ENCODE measurements at regions not wholly inside any gene's neighbourhood (a gene's known extent, or its start where the extent isn't known, plus 50 kb on each side); places are given as distances from the start of the nearest gene placed in this dataset.

GRCh38 chr22:49232319-49233067, 595.2 kb downstream of the BRD1 start:
- no peaks in the 10 kb centered on the region for H4K20me1 ChIP-seq (ENCODE audit: control insufficient read depth, insufficient read depth, low read depth, low read length)
- H3K27me3 ChIP-seq (ENCODE audit: control insufficient read depth, low read length), result no peaks in the 10 kb centered on the region
- H3K9me3 ChIP-seq (ENCODE audit: control insufficient read depth, insufficient read depth, low read length), result no peaks in the 10 kb centered on the region
- no peak overlapping the region for H3K4me2 ChIP-seq (ENCODE audit: low read length)
- H3K27ac ChIP-seq (ENCODE audit: low read depth, low read length), result no peak overlapping the region
- H3F3A ChIP-seq (ENCODE audit: control insufficient read depth, insufficient read depth), result no peaks in the 10 kb centered on the region
- TF ChIP-seq EZH2phosphoT487 (IDR thresholded peaks at IDR 0.05; ENCODE audit: borderline replicate concordance, low read length), result no peak
- H3K36me3 ChIP-seq (ENCODE audit: control insufficient read depth, low read length), result no peaks in the 10 kb centered on the region
- no peaks in the 10 kb centered on the region for H3K4me1 ChIP-seq (ENCODE audit: control insufficient read depth, low read length)
- H3K9me2 ChIP-seq (replicated peaks; ENCODE audit: control insufficient read depth, low read length), result no peaks in the 10 kb centered on the region
- no peaks in the 10 kb centered on the region for H3K79me2 ChIP-seq (ENCODE audit: control insufficient read depth, low read length)
- H3K4me3 ChIP-seq (ENCODE audit: low read length), result no peak overlapping the region

- H3K27me3 ChIP-seq (ENCODE audit: control insufficient read depth, low read length), result no peaks in the 10 kb centered on the region
- no peaks in the 10 kb centered on the region for H4K20me1 ChIP-seq (ENCODE audit: control insufficient read depth, insufficient read depth, low read depth, low read length)
- no peak overlapping the region for H3K4me2 ChIP-seq (ENCODE audit: low read length)
- H3K9me3 ChIP-seq (ENCODE audit: control insufficient read depth, insufficient read depth, low read length), result no peaks in the 10 kb centered on the region
- no peaks in the 10 kb centered on the region for H3F3A ChIP-seq (ENCODE audit: control insufficient read depth, insufficient read depth)
- no peaks in the 10 kb centered on the region for H3K9me2 ChIP-seq (replicated peaks; ENCODE audit: control insufficient read depth, low read length)
- H3K4me3 ChIP-seq (ENCODE audit: low read length), result no peak overlapping the region
- no peaks in the 10 kb centered on the region for H3K4me1 ChIP-seq (ENCODE audit: control insufficient read depth, low read length)
- H3K27ac ChIP-seq (ENCODE audit: low read depth, low read length), result no peak overlapping the region
- no peak for TF ChIP-seq CTCF (IDR thresholded peaks at IDR 0.05; ENCODE audit: low read depth, low read length, poor library complexity, severe bottlenecking)
- TF ChIP-seq EZH2phosphoT487 (IDR thresholded peaks at IDR 0.05; ENCODE audit: borderline replicate concordance, low read length), result no peak
- H3K36me3 ChIP-seq (ENCODE audit: control insufficient read depth, low read length), result no peaks in the 10 kb centered on the region
- no peaks in the 10 kb centered on the region for H3K79me2 ChIP-seq (ENCODE audit: control insufficient read depth, low read length)
These were observed 597.5 kb downstream of the BRD1 start for GRCh38 chr22:49230194-49230577.

GRCh38 chr22:49229483-49230193, 598.0 kb downstream of the BRD1 start:
- Histone ChIP-seq H3K79me2 (ENCODE audit: control insufficient read depth, low read length) (no peaks in the 10 kb centered on the region), H3F3A (ENCODE audit: control insufficient read depth, insufficient read depth) (no peaks in the 10 kb centered on the region), H3K36me3 (ENCODE audit: control insufficient read depth, low read length) (no peaks in the 10 kb centered on the region), H3K4me2 (ENCODE audit: low read length) (no peak overlapping the region), H3K9me2 (replicated peaks; ENCODE audit: control insufficient read depth, low read length) (no peaks in the 10 kb centered on the region), H3K27ac (ENCODE audit: low read depth, low read length) (no peak overlapping the region), H3K27me3 (ENCODE audit: control insufficient read depth, low read length) (no peaks in the 10 kb centered on the region), H3K9me3 (ENCODE audit: control insufficient read depth, insufficient read depth, low read length) (no peaks in the 10 kb centered on the region), H3K4me3 (ENCODE audit: low read length) (no peak overlapping the region), H3K4me1 (ENCODE audit: control insufficient read depth, low read length) (no peaks in the 10 kb centered on the region), H4K20me1 (ENCODE audit: control insufficient read depth, insufficient read depth, low read depth, low read length) (no peaks in the 10 kb centered on the region)
- TF ChIP-seq CTCF (IDR thresholded peaks at IDR 0.05; ENCODE audit: low read depth, low read length, poor library complexity, severe bottlenecking), result no peak
- no peak for TF ChIP-seq EZH2phosphoT487 (IDR thresholded peaks at IDR 0.05; ENCODE audit: borderline replicate concordance, low read length)

- Histone ChIP-seq H3K4me2 (ENCODE audit: low read length) (no peak overlapping the region), H3K4me3 (ENCODE audit: low read length) (no peak overlapping the region), H3F3A (ENCODE audit: control insufficient read depth, insufficient read depth) (no peaks in the 10 kb centered on the region), H3K27ac (ENCODE audit: low read depth, low read length) (no peak overlapping the region), H3K79me2 (ENCODE audit: control insufficient read depth, low read length) (no peaks in the 10 kb centered on the region), H3K4me1 (ENCODE audit: control insufficient read depth, low read length) (no peaks in the 10 kb centered on the region), H3K36me3 (ENCODE audit: control insufficient read depth, low read length) (no peaks in the 10 kb centered on the region), H3K9me2 (replicated peaks; ENCODE audit: control insufficient read depth, low read length) (no peaks in the 10 kb centered on the region), H3K9me3 (ENCODE audit: control insufficient read depth, insufficient read depth, low read length) (no peaks in the 10 kb centered on the region), H4K20me1 (ENCODE audit: control insufficient read depth, insufficient read depth, low read depth, low read length) (no peaks in the 10 kb centered on the region), H3K27me3 (ENCODE audit: control insufficient read depth, low read length) (no peaks in the 10 kb centered on the region)
- no peak for TF ChIP-seq CTCF (IDR thresholded peaks at IDR 0.05; ENCODE audit: low read depth, low read length, poor library complexity, severe bottlenecking)
- TF ChIP-seq EZH2phosphoT487 (IDR thresholded peaks at IDR 0.05; ENCODE audit: borderline replicate concordance, low read length), result no peak
These were observed 599.1 kb downstream of the BRD1 start for GRCh38 chr22:49228431-49229037.
